ENCODE measurements at regions not wholly inside any gene's neighbourhood (a gene's known extent, or its start where the extent isn't known, plus 50 kb on each side); places are given as distances from the start of the nearest gene placed in this dataset.

DNA sequence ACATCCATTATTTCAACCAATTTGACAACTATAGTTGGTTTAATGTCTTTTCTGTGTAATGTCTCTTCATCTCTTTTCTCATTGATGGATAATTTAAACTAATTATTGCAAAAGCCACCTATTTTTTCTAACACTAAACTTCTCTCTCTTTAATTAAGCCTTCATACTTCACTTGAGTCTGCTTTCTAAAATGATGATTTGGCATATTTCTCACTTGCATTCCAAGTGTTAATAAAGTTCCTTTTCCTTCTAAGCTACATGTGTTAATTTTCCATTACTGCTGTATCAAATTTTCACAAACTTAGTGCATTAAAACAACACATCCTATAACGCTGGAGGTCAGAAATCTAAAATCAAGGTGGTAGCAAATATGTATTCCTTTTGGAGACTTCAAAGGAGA, 1743.8 kb upstream of the PCDH7 start:
- DNase-seq (ENCODE audit: extremely low read depth, low read depth, low spot score): no peak

DNA sequence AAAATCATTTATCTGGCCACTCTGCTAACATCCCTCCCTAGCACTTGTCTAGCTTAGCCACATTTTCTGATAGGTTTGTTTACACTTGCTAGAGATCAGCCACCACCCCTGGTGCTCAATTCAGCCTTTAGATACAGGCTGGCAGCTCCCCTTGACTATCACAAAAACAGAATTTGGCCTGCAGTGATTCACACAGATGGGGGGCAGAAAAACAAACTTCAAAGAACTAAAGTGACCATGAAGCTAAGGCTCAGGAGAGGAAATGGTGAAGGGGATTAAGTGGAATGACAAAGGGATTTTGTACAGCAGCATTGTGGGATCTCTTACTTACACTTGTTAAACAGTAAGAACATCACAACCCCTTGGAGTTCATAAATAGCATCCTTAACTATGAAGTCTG, 1718.0 kb upstream of the PCDH7 start:
- no peak for DNase-seq (ENCODE audit: extremely low read depth, low read depth, low spot score)

DNA sequence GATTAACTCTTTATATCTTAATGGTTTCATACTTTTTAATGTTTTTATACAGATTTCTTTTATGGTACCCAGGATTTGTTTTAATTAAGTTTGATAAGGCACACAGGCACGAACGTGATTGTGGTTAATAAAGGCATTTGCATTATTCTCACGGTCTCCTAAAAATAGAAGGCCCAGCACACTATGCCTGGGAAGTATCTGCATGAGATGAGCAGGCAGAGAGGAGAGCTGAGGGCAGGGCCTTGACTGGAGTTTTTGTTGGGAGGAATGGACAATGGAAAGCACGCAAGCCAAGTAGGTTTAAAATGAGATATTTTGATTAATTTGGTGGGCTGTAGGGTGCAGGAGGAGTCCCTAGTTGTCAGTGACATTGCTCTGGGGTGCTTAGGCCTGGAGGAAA, 1714.3 kb upstream of the PCDH7 start:
- DNase-seq (ENCODE audit: extremely low read depth, low read depth, low spot score): no peak

DNA sequence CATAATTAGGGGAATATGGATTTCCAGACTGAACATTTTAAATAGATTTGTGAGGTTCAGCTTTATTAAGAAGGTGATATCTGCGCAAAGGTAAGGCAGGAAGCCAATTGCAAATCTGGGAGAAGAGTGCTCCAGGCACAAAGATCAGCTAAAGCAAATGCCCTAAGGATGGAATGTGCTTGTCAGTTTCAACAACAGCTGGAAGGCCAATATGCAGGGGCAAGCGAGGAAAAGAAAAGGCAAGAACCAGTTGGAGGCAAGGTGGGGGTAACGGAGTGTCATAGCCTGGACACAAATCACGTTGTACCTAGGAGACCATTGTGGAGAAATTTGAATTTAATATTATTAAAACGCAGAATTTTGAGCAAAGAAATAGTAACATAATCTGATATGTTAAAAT, 1710.3 kb upstream of the PCDH7 start:
- no peak for DNase-seq (ENCODE audit: extremely low read depth, low read depth, low spot score)

DNA sequence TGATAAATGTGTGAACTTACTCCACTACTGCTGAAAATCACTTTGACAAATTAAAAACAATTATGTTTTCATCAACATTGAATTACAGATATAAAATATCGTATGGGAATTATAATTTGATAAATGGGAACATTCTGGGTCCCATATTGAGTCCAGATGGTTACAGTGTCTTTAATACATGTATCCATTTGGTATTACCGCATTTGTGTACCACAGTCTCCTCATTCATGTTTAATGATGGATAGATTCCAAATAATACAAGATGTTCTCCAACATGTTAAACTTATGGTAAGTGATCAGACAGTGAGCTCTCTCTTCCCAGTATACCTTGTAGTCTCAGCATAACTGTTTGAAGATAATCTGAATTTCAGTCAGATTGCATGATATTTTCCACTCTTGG, 1706.8 kb upstream of the PCDH7 start:
- DNase-seq (ENCODE audit: extremely low read depth, low read depth, low spot score): no peak

DNA sequence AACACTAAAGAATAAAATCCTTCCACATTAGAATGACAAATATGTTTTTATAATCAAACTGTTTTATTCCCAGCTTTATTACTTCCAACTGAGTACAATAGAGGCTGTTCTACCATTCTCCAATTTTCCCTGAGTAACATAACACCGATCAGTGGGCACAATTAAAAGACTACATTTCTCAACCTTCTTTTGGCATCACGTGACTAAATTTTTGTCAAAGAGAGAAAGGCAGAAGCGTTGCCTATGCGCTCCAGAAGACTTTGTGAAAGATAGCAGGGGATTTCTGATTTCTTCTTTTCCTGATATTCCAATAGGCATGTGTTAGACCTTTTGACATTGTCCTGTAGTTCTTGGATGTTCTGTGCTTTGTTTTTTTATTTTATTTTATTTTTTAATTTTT, 1705.6 kb upstream of the PCDH7 start:
- DNase-seq (ENCODE audit: extremely low read depth, low read depth, low spot score): no peak

DNA sequence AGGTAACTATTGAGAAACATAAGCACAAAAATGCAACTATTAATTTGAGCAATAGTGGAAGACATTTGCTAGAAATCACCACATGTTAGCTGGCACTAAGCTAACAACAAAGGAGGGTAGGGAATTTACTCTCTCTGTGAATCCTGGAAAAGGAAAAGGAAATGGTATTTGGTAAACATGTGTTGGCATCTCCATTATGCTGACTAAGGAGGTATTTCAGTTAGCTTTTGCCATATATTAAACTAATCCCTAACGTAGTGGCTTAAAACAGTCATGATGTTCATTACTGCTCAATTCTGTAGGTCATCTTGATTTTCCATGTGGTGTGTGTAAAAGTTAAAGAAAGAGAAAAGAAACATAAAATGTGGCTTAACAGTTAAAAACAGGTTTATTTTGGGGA, 1686.5 kb upstream of the PCDH7 start:
- no peak for DNase-seq (ENCODE audit: extremely low read depth, low read depth, low spot score)

DNA sequence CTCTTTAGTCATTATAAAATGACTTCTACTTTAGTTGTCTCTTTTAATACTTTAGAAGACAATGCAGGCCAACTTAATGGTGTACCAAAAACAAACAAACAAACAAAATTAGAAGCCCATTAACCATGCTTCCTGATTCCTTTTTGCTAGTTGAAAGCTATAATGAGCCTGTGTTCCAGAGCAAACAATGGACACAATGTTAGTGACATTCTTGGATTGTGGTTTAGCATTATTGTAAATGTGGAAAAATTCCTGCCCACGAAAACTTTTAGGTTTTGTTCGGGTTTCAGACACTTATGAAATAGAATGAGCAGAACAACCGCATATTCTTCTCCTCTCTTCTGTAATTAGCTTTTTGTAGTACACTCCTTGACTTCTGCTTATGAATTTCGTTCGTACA, 1682.7 kb upstream of the PCDH7 start:
- DNase-seq (ENCODE audit: extremely low read depth, low read depth, low spot score): no peak

DNA sequence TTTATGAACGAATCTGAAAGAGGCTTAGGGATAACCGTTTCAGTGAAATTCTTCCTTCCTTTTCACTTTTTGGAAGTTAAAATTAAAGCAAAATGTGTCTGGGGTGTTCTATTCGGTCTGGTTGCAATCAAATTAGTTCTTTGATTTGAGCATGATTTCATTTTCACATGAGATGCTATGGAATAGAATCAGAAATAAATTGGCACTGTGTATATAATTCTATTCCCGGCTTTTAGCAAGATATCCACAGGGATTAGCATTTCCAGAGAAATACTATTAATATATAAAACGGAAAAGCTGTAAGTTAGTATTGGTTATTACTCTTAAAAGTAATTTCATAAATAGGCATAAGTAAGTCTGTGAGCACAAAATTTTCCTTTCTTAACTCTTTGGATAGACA, 1676.8 kb upstream of the PCDH7 start:
- DNase-seq (ENCODE audit: extremely low read depth, low read depth, low spot score): no peak

DNA sequence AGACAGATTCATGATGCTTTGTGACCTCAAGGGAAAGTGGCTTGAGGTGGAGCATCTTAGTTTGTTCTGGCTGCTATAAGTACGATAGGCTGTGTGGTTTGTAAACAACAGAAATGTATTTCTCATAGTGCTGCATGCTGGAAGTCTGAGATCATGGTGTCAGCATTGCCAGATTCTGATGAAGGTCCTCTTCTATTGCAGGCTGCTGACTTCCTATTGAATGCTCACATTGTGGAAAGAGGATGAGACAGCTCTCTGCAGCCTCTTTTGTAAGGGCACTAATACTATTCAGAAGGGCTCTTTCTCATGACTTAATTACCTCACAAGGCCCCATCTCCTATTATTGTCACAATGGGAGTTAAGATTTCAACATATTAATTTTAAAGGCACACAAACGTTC, 1674.0 kb upstream of the PCDH7 start:
- DNase-seq (ENCODE audit: extremely low read depth, low read depth, low spot score): no peak

DNA sequence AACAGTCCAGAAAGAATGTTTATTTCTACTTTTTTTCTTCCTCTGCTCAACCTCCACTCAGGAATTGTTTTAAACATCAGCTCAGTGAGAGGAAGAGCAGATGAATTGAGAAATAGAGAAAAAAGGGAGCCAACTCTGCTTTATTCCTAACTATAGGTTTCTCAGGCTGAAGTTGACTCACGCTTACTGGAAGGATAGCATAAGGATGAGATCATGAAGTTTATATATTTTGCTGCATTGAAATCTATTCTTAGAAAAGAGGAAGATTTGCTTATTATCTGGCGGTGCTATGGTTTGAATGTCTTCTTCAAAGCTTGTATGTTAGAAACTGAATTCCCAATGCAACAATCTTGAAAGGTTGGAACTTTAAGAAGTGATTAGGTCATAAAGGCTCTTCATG, 1673.4 kb upstream of the PCDH7 start:
- DNase-seq (ENCODE audit: extremely low read depth, low read depth, low spot score): no peak

DNA sequence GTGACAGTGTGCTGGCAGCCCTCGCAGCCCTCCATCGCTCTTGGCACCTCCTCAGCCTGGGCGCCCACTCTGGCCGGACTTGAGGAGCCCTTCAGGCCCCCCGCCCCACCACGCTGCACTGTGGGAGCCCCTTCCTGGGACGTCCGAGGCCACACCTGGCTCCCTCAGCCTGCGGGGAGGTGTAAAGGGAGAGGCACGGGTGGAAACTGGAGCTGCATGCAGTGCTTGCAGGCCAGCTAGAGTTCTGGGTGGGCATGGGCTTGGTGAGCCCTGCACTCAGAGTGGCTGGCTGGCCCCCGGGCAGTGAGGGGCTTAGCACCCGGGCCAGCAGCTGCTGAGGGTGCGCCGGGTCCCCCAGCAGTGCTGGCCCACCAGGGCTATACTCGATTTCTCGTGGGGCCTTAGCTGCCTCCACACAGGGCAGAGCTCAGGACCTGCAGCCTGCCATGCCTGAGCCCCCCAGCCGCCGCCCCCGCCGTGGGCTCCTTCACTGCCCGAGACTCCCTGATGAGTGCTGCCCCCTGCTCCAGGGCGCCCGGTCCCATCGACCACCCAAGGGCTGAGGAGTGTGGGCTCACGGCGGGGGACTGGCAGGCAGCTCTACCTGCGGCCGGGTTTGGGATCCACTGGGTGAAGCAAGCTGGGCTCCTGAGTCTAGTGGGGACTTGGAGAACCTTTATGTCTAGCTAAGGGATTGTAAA, 1672.7 kb upstream of the PCDH7 start:
- no peak for DNase-seq (ENCODE audit: extremely low read depth, low read depth, low spot score)

DNA sequence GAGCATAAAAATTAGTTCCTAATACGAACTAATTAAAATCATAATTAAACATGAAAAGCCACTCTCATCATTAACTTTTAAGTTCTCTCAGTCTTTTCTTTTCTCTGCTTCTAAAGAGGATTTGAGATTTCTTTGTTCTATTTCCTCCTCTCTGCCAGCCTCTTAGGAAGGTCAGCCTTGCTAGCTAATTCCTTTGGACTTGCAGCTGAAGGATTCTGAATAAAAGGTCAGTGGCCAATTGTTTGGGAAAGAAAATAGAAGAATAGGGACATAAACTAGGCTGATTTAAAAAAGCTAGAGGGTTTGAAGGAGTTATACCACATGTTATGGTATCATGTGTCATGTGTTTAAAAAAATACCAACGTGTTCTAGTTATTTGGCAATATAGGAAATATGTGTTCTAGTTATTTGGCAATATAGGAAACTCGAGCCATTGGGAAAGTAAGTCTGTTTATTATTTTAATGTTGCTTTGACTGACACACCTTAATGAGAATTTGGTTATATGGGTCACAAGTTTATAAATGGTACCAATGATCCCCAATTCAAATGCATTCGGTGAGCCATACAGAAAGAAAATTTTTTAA, 1668.7 kb upstream of the PCDH7 start:
- DNase-seq (ENCODE audit: extremely low read depth, low read depth, low spot score): no peak

DNA sequence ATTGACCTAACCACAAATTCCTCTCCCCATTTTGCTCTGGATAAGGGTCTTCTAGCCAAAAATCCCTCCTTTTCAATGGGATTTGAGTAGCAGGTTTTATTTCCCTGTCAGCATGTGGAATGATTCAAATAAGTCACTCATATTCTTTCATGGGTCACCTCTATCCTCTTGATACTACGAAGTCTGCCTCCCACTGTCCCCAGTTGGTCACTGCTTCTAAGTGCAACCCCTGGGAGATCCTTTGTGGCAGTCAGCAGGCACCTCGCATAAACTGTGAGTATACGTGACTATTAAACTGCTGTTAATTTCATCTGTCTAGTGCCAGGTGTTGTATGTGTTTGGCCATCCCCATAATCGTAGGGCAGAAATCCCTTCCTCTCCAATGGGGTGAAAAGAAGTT, 1667.9 kb upstream of the PCDH7 start:
- no peak for DNase-seq (ENCODE audit: extremely low read depth, low read depth, low spot score)

DNA sequence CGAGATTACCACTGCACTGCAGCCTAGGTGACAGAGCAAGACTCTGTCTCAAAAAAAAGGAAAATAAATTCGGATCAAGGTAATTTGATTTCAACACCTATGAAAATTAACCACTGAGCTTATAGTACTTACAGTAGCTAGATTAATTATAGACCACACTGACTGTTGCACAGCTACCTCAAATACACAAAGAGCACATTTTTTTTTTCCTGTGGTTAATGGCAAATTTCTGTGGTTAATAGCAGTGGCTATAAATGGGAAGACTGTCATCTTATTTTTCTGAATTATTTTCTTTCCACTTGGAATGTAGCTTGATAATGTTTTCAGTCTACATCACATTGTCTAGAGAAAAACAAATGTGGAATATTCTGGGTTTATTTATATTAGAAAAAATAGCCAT, 1661.6 kb upstream of the PCDH7 start:
- DNase-seq (ENCODE audit: extremely low read depth, low read depth, low spot score): no peak

DNA sequence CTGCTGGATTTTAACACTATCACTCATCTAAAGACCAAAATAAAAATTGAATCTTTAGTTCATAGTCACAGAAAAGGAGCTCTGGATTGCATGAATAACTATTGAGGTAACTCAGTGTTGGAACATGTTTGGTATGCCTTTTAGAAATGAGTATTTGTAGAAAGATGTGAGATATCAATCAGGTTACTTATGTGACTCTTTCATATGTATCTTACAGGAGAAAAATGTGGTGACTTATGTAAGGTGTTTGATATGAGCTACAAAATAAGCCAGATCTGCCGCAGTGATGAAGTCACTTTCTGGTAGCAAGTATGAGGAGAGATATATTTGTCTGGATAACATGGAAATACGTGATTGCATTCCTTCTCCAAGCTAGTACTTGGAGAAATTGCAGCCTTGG, 1653.3 kb upstream of the PCDH7 start:
- no peak for DNase-seq (ENCODE audit: extremely low read depth, low read depth, low spot score)

DNA sequence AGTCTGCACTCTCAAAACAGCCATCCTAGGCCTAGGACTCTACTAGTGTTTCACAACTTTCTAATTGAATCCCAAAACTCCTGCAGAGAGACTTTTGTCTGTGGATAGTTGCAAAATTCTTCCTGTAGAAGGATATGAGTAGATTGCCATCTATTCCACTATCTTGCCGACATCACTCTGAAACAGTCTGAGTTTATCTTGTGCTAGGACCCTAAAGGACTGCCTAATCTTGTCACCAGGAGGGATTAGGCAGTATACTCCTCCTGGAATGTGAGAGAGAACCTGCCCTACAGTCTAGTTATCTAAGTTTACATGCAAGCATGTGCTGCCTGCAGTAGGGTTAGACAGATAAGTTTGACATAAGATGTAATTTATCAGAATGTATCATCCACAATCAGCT, 1646.6 kb upstream of the PCDH7 start:
- no peak for DNase-seq (ENCODE audit: extremely low read depth, low read depth, low spot score)

DNA sequence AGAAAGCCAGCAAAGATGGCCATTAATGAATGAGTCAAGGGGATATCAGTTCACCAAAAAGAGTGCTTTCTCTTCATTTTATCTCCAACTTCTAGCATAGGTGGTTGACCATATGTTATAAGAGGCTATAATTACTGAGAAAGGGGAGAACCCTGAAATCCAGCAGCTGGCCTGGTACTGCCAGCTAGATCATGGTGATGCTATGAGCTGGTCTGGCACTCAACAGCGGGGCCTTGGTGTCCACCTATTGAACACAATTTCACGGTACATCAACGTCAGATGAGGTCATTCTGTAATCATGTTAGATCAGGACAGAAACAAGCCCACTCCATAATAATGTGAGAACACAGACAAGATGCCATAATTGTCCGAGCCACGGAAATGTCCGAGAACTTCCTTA, 1644.8 kb upstream of the PCDH7 start:
- no peak for DNase-seq (ENCODE audit: extremely low read depth, low read depth, low spot score)

DNA sequence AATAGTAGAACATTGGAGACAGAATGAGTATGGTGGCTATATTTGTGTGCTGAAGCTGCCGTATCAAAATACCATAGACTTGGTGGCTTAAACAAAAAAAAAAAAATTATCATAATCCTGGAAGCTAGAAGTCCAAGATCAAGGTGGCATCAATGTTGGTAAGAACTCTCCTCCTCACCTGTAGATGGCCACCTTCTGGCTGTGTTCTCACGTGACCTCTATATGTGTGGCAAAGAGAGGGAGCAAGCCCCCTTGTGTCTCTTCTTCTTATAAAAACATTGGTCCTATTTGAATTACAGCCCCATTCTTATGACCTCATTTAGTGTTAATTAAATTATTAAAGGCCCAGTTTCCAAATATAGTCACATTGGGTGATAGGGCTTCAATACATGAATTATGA, 1640.9 kb upstream of the PCDH7 start:
- no peak for DNase-seq (ENCODE audit: extremely low read depth, low read depth, low spot score)

DNA sequence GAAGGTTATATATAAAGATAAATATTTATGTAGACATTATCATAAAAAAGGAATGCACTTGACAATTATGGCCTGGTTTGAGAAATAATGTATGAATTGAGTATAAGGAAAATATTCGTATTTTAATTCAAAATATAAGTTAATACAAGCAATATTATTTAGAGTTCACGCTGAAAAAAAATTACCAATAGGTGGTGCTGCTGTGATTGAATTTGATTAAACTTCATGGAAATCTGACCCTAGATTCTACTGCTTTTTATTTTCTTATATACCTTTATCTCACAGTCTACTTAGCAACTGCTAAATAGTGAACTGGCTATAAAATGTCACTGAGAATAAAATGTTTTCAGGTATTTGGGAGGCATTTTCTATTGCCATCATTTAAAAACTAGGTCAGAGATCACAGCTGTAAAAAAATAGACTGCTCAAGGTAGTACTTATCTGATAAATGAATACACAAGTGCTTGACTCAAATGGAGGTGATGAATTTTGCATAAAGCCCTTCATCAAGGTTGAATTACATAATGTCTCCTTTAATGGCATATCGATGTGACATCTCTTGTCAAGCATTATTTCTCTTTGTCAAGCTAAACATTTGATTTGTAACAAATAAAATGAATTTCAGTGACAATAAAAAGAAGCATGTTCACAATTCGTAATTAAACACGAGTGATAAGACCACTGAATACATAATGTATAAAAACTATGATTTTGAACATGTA, 1638.8 kb upstream of the PCDH7 start:
- DNase-seq (ENCODE audit: extremely low read depth, low read depth, low spot score): peak; percentile 33

DNA sequence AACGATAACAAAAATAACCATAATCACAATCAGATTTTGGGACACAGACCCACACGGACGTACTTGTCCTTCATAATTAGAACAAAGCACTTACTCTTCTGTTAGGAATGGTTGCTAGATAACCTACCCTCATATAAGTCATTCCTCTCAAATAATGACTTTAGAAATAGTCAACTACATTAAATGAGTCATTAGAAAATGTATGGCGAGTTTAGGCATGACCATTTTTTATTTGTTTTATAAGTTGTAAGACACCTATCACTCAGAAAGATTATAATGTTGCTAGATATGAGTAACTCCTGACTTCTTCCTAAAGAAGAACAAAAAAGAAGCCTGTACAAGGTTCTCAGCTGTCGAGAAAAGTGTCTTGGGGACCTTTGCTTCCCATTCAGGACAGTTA, 1637.5 kb upstream of the PCDH7 start:
- DNase-seq (ENCODE audit: extremely low read depth, low read depth, low spot score): no peak

DNA sequence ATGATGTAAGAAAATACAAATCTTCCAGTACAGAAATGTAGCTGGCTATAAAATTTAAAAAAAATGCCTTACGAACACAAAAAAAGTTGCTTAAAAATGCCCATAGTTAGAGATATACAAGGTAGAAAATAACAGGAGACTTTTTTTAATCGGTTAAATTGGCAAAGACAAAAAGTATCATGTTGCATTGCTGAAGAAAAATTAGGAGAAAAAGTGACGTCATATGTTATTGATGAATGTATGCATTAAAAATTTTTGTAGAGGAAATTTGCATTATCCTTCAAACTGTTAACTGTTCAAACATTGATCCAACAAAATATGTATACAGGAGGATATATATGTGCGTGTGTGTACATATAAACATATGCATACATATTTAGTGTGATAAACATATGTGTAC, 1634.4 kb upstream of the PCDH7 start:
- no peak for DNase-seq (ENCODE audit: extremely low read depth, low read depth, low spot score)

Data from glomerular endothelial cell (primary cell).